A673 (cell line): ENCODE measurements at regions not wholly inside any gene's neighbourhood (a gene's known extent, or its start where the extent isn't known, plus 50 kb on each side); places are given as distances from the start of the nearest gene placed in this dataset.

ENCODE experiments used
- BruUV-seq: library from RNA; stranded (reverse); fragments of 400-500 nt; replicated peaks from 2 replicates; lab custom pipeline; 2021; lab: Mats Ljungman, UMichigan
- CTCF ChIA-PET: fragments of 300-600 bp; sonication (Branson Sonifier 250); formaldehyde crosslinking; loops from one replicate; lab custom pipeline; 2022; ENCODE audit warnings: antibody characterized with exemption; lab: Charles Lee
- POLR2A ChIA-PET: fragments of 300-600 bp; sonication (Branson Sonifier 250); formaldehyde crosslinking; loops from one replicate; lab custom pipeline; 2022; ENCODE audit warnings: antibody characterized with exemption; ENCODE audit not compliant: low non-redundant PET; lab: Charles Lee
- DNase-seq: peaks from one replicate; pipeline ENCODE4 v3.0.0-alpha.2; 2015; ENCODE audit warnings: low spot score
- H3K27ac ChIP-seq: fragments of 200-600 bp; sonication (generic); 2 replicates; pipeline ENCODE4 v1.5.1; 2016; ENCODE audit warnings: mixed run types, low read depth, mild to moderate bottlenecking, mixed read lengths, antibody characterized with exemption, low read length; ENCODE audit not compliant: poor library complexity, severe bottlenecking
- H3K27me3 ChIP-seq: fragments of 200-600 bp; sonication (generic); replicated peaks from 2 replicates; pipeline ENCODE4 v1.6.1; 2017; ENCODE audit warnings: mixed run types, low read depth, mild to moderate bottlenecking, mixed read lengths, antibody characterized with exemption, low read length; ENCODE audit not compliant: insufficient read depth, poor library complexity
- H3K36me3 ChIP-seq: fragments of 200-600 bp; sonication (generic); 2 replicates; pipeline ENCODE4 v1.6.1; 2016; ENCODE audit warnings: mixed run types, mild to moderate bottlenecking, mixed read lengths, antibody characterized with exemption, low read length; ENCODE audit not compliant: insufficient read depth, poor library complexity, severe bottlenecking
- H3K4me1 ChIP-seq: fragments of 200-600 bp; sonication (generic); 2 replicates; pipeline ENCODE4 v1.6.1; 2017; ENCODE audit warnings: mixed run types, mild to moderate bottlenecking, mixed read lengths, antibody characterized with exemption, low read length; ENCODE audit not compliant: insufficient read depth, poor library complexity, severe bottlenecking
- H3K4me3 ChIP-seq: fragments of 200-600 bp; sonication (generic); 2 replicates; pipeline ENCODE4 v1.5.1; 2016; ENCODE audit warnings: low read depth, mixed run types, mild to moderate bottlenecking, mixed read lengths, low read length; ENCODE audit not compliant: poor library complexity, severe bottlenecking
- H3K9me3 ChIP-seq: fragments of 200-600 bp; sonication (generic); 2 replicates; pipeline ENCODE4 v1.6.1; 2016; ENCODE audit warnings: mixed run types, low read depth, mild to moderate bottlenecking, mixed read lengths, antibody characterized with exemption, low read length; ENCODE audit not compliant: poor library complexity, severe bottlenecking
- EZH2 ChIP-seq: fragments of 200-600 bp; sonication (generic); IDR thresholded peaks from 2 replicates; pipeline ENCODE4 v1.6.1; 2017; ENCODE audit warnings: borderline replicate concordance, low read depth, mild to moderate bottlenecking, mixed read lengths, antibody characterized with exemption, low read length; ENCODE audit not compliant: poor library complexity, severe bottlenecking
- intact Hi-C: fragments of 100-400 bp; cut with micrococcal nuclease; formaldehyde crosslinking; loops from one replicate; pipeline ENCODE4 v1.10.0; 2022; ENCODE audit not compliant: unreplicated experiment
- TF ChIP-seq, protein P1 (sequence below): fragments of 300-800, 200-600 bp; sonication (generic); conservative IDR thresholded peaks from 2 replicates; pipeline ENCODE4 v1.5.1; 2017; ENCODE audit warnings: low read depth, mild to moderate bottlenecking, antibody characterized with exemption, low read length, moderate library complexity, mixed read lengths

DNA sequence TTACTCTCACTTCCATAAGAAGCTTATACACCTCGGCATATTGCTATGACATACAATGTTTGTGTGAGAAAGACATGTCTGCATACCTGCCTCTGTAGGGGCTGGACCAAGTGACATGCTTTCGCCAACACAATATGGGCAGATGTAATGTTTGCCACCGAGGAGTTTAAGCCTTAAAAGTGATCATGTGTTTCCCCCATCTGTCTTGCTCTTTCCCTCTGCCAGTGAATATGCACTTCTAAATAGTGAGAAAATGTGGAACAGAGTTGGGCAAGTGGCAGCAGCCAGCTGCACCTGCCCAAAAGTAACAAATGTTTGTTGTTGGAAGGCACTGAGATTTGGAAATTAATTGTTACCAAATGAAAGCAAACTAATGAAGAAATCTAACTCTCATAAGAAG is 274.8 kb upstream of the BTBD3 start:
- ChIA-PET POLR2A (no interaction called here), CTCF (no interaction called here)
- Histone ChIP-seq H3K4me1 (no peaks in the 10 kb centered on the region), H3K4me3 (no peak overlapping the region), H3K9me3 (no peaks in the 10 kb centered on the region), H3K27ac (no peak overlapping the region), H3K27me3 (peaks cover 4% of the 10 kb centered on the region), H3K36me3 (no peaks in the 10 kb centered on the region)
- no TSS peak for BruUV-seq
- no peak for DNase-seq
- no peak for TF ChIP-seq EZH2
- TF ChIP-seq, protein P1, sequence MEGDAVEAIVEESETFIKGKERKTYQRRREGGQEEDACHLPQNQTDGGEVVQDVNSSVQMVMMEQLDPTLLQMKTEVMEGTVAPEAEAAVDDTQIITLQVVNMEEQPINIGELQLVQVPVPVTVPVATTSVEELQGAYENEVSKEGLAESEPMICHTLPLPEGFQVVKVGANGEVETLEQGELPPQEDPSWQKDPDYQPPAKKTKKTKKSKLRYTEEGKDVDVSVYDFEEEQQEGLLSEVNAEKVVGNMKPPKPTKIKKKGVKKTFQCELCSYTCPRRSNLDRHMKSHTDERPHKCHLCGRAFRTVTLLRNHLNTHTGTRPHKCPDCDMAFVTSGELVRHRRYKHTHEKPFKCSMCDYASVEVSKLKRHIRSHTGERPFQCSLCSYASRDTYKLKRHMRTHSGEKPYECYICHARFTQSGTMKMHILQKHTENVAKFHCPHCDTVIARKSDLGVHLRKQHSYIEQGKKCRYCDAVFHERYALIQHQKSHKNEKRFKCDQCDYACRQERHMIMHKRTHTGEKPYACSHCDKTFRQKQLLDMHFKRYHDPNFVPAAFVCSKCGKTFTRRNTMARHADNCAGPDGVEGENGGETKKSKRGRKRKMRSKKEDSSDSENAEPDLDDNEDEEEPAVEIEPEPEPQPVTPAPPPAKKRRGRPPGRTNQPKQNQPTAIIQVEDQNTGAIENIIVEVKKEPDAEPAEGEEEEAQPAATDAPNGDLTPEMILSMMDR: no peak
- intact Hi-C loops: no loop called here

DNA sequence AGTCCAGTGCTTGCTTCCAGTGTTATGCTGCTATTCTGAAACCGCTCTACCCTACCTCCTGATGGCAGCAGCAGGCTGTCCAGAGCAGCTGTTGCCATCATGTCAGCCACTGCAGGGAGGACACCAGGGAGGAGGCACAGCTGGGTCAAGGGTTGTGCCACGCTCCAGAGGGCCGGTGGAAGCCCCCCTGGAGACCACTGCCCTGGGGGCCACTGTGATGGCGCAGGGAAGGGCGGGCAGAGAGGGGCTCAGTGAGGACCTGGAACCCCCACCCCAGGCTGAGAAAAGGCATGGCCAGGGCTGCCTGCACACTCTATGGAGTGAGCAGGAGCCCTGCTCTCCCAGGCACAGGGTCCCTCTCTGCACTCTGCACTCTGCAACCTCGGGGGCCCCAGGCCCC is 271.3 kb upstream of the BTBD3 start:
- Histone ChIP-seq H3K4me3 (no peak overlapping the region), H3K9me3 (no peaks in the 10 kb centered on the region), H3K27ac (no peak overlapping the region), H3K4me1 (no peaks in the 10 kb centered on the region), H3K27me3 (peaks cover 4% of the 10 kb centered on the region), H3K36me3 (no peaks in the 10 kb centered on the region)
- CTCF ChIA-PET: no interaction called here
- TF ChIP-seq, protein P1: no peak
- TF ChIP-seq EZH2: no peak
- POLR2A ChIA-PET: no interaction called here
- intact Hi-C loops: no loop called here
- no peak for DNase-seq
- no TSS peak for BruUV-seq

DNA sequence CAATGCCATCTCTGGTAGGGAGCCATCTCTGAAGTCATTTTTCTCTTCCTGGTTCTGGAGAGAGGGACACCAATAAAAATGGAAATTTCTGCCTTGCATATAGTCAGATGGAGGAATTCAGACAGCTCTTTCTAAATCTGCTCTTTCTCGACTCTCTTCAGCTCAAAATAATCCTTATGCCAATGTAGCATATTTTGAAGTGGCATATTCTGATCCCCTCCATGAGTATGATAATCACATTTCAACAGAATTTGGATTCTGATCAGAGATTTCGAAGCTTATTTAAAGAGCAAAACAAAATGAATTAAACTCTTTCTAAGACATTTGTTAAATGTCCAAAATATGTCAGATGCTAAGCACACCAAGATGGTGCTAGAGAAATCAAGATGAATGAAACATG is 267.1 kb upstream of the BTBD3 start:
- Histone ChIP-seq H3K4me1 (no peaks in the 10 kb centered on the region), H3K27ac (no peak overlapping the region), H3K9me3 (no peaks in the 10 kb centered on the region), H3K4me3 (no peak overlapping the region), H3K36me3 (no peaks in the 10 kb centered on the region), H3K27me3 (no peaks in the 10 kb centered on the region)
- ChIA-PET POLR2A (no interaction called here), CTCF (no interaction called here)
- no TSS peak for BruUV-seq
- TF ChIP-seq EZH2: no peak
- TF ChIP-seq, protein P1: no peak
- intact Hi-C loops: no loop called here
- no peak for DNase-seq
